HepG2 (cell line): ENCODE measurements at regions not wholly inside any gene's neighbourhood (a gene's known extent, or its start where the extent isn't known, plus 50 kb on each side); places are given as distances from the start of the nearest gene placed in this dataset.
A peak's percentile ranks its signal among the peaks of the same experiment; 100 is the strongest.

ENCODE experiments used
- ATAC-seq: fragments of 200-7000 bp; cut with Tn5 transposase; 3 replicates; pipeline ENCODE4 v1.9.1; 2020; ENCODE audit warnings: mild to moderate bottlenecking, moderate library complexity
- BruUV-seq: library from RNA; stranded (reverse); fragments of 400-500 nt; replicated peaks from 2 replicates; lab custom pipeline; 2021; lab: Mats Ljungman, UMichigan
- CTCF ChIA-PET: fragments of 300-600 bp; formaldehyde crosslinking; extraction: SDS; loops from one replicate; lab custom pipeline; 2021; ENCODE audit warnings: low total read pairs, inconsistent platforms, low intra/inter-chr PET ratio; lab: Yijun Ruan, JAX
- POLR2A ChIA-PET: fragments of 350-600 bp; sonication (Branson Sonifier 250); formaldehyde crosslinking; loops from one replicate; lab custom pipeline; 2020; ENCODE audit warnings: antibody characterized with exemption, inconsistent platforms; lab: Yijun Ruan, JAX
- DNase-seq: peaks from one replicate; pipeline ENCODE4 v3.0.0-alpha.2; 2015; ENCODE audit warnings: low spot score
- FAIRE-seq: peaks from 3 replicates; lab custom pipeline; 2011; peaks lifted over from hg19 to GRCh38; lab: Jason Lieb, UNC
- H2AFZ ChIP-seq: one replicate; pipeline ENCODE4 v1.6.1; 2011; ENCODE audit warnings: low read length, inconsistent platforms
- H3K27ac ChIP-seq: fragments of 300-600 bp; 3 replicates; pipeline ENCODE4 v1.8.0; 2011; ENCODE audit warnings: mixed run types, mild to moderate bottlenecking, mixed read lengths, low read length, inconsistent platforms; ENCODE audit not compliant: insufficient read depth; ENCODE audit errors: extremely low read length
- H3K27me3 ChIP-seq, 2 experiments: fragments of 200-600 bp in 1 of 2; 2 replicates in 1 of 2; 3 replicates in 1 of 2; pipeline versions ENCODE4 v1.6.0 to v1.8.0; 2011; ENCODE audit warnings: low read length in 2 of 2, mild to moderate bottlenecking in 2 of 2, moderate library complexity in 2 of 2, inconsistent platforms in 1 of 2; ENCODE audit not compliant: insufficient read depth in 2 of 2, control insufficient read depth in 1 of 2
- H3K36me3 ChIP-seq, 2 experiments: fragments of 200-600 bp in 1 of 2; replicated peaks in 1 of 2; 2 replicates in 1 of 2; 3 replicates in 1 of 2; pipeline versions ENCODE4 v1.5.1 to v1.8.0; 2011; ENCODE audit warnings: low read length in 2 of 2, inconsistent platforms in 1 of 2; ENCODE audit not compliant: insufficient read depth in 2 of 2, control insufficient read depth in 1 of 2
- H3K4me1 ChIP-seq: 2 replicates; pipeline ENCODE4 v1.5.1; 2012; ENCODE audit warnings: low read length, inconsistent platforms; ENCODE audit not compliant: insufficient read depth
- H3K4me2 ChIP-seq: 2 replicates; pipeline ENCODE4 v1.6.0; 2011; ENCODE audit warnings: low read depth, low read length, inconsistent platforms
- H3K4me3 ChIP-seq, 3 experiments: fragments of 200-600 bp in 1 of 3; sonication (generic), shearing (Covaris generic) in 1 of 3; replicated peaks in 1 of 3; 2 replicates each; pipeline ENCODE4 v1.5.1; 2011 to 2016; ENCODE audit warnings: low read length in 3 of 3, inconsistent platforms in 2 of 3, low read depth in 2 of 3, mild to moderate bottlenecking in 2 of 3, control low read depth in 1 of 3, mixed read lengths in 1 of 3; ENCODE audit not compliant: insufficient read depth in 1 of 3
- H3K79me2 ChIP-seq: one replicate; pipeline ENCODE4 v1.6.1; 2011; ENCODE audit warnings: low read length, inconsistent platforms; ENCODE audit not compliant: insufficient read depth
- H3K9ac ChIP-seq: 2 replicates; pipeline ENCODE4 v1.6.0; 2011; ENCODE audit warnings: mild to moderate bottlenecking, low read depth, low read length, inconsistent platforms; ENCODE audit not compliant: insufficient read depth
- H3K9me3 ChIP-seq: 2 replicates; pipeline ENCODE4 v1.5.1; 2012; ENCODE audit warnings: mild to moderate bottlenecking, low read length
- H4K20me1 ChIP-seq: 2 replicates; pipeline ENCODE4 v1.6.0; 2011; ENCODE audit warnings: inconsistent platforms, mild to moderate bottlenecking, low read length, moderate library complexity; ENCODE audit not compliant: insufficient read depth
- SRSF1 ChIP-seq: fragments of 200-400 bp; formaldehyde crosslinking; optimal IDR thresholded peaks from 2 replicates; pipeline ENCODE3; 2017; ENCODE audit warnings: mild to moderate bottlenecking, low read depth, low read length, moderate library complexity
- ZBTB38 ChIP-seq: sonication (generic); formaldehyde crosslinking; IDR thresholded peaks from 2 replicates; pipeline ENCODE4 v1.5.1; 2020; ENCODE audit warnings: mild to moderate bottlenecking, missing genetic modification reagents
- ZBTB40 ChIP-seq, 2 experiments: fragments of 450-650 bp in 1 of 2; sonication (generic) in 1 of 2; formaldehyde crosslinking in 1 of 2; IDR thresholded peaks; 2 replicates each; pipeline versions ENCODE4 v1.6.1 to v1.8.0; 2016 to 2022; ENCODE audit warnings: antibody characterized with exemption in 1 of 2, mild to moderate bottlenecking in 1 of 2, missing genetic modification reagents in 1 of 2
- ZFP36L1 ChIP-seq: sonication (generic); formaldehyde crosslinking; IDR thresholded peaks from 2 replicates; pipeline ENCODE4 v1.8.0; 2022; ENCODE audit warnings: mild to moderate bottlenecking, missing genetic modification reagents, moderate library complexity
- ZNF232 ChIP-seq: sonication (generic); formaldehyde crosslinking; IDR thresholded peaks from 2 replicates; pipeline ENCODE4 v1.4.0; 2020; ENCODE audit warnings: missing genetic modification reagents, borderline replicate concordance
- ZNF30 ChIP-seq: sonication (generic); formaldehyde crosslinking; IDR thresholded peaks from 2 replicates; pipeline ENCODE4 v1.5.0; 2020; ENCODE audit warnings: mild to moderate bottlenecking, missing genetic modification reagents
- ZNF687 ChIP-seq: sonication (generic); formaldehyde crosslinking; IDR thresholded peaks from 2 replicates; pipeline ENCODE4 v1.5.1; 2020; ENCODE audit warnings: mild to moderate bottlenecking, missing genetic modification reagents, moderate library complexity
- WGBS: methylation state at CpG from one replicate; pipeline ENCODE4 v1.1.6; 2017; ENCODE audit warnings: low lambda C conversion rate; 5-methylcytosine and 5-hydroxymethylcytosine counted together
- in situ Hi-C: cut with HindIII; loops from 2 replicates; pipeline ENCODE4 v1.10.0; 2017; ENCODE audit warnings: low pct_unique_long_range_greater_than_20kb; ENCODE audit not compliant: extremely low pct_ligation_motif_present
- intact Hi-C: fragments of 100-400 bp; cut with micrococcal nuclease; formaldehyde crosslinking; loops from one replicate; pipeline ENCODE4 v1.10.0; 2022; ENCODE audit not compliant: unreplicated experiment
- TF ChIP-seq, protein P1 (sequence below): sonication (generic); formaldehyde crosslinking; IDR thresholded peaks from 2 replicates; pipeline ENCODE4 v1.4.0; 2020; ENCODE audit warnings: missing genetic modification reagents

- H3K9me3 ChIP-seq = peaks cover 22% of the 10 kb centered on the region
- peaks cover 77% of the 10 kb centered on the region for H3K79me2 ChIP-seq
- intact Hi-C loops (loop anchor here (5.0 kb wide), 1 partner anchor 47 kb away; no protein-coding TSS in a partner anchor), in situ Hi-C loops (no loop called here)
- POLR2A ChIA-PET = interaction anchor here (0.6 to 4.2 kb wide), 16 partner anchors 8 to 424 kb away, joined by 3 to 81 read pairs (median 5); partner anchors contain the start of gene SOX9
- BruUV-seq = no TSS peak
- no peaks in the 10 kb centered on the region for H4K20me1 ChIP-seq
- CTCF ChIA-PET = no interaction called here
- H3K4me1 ChIP-seq = peaks cover 88% of the 10 kb centered on the region
- H3K27me3 ChIP-seq = no peaks in the 10 kb centered on the region
- no peak overlapping the region for H2AFZ ChIP-seq
- H3K9ac ChIP-seq = peak overlapping the region; percentile 77
- FAIRE-seq (no peak), ATAC-seq (peak; percentile 6; the same call in 2 of the 3 replicates), DNase-seq (no peak)
- H3K27ac ChIP-seq = peak overlapping the region; percentile 83
- 92% methylated on average over 11 of the region's 11 CpGs for WGBS
- H3K4me2 ChIP-seq = peak overlapping the region; percentile 59
- peak overlapping the region in 1 of 3 experiments; percentile 31; a peak in 2 of 6 replicates for H3K4me3 ChIP-seq
- peaks cover 11 to 37% of the 10 kb centered on the region in 2 experiments for H3K36me3 ChIP-seq
- TF ChIP-seq, protein P1, sequence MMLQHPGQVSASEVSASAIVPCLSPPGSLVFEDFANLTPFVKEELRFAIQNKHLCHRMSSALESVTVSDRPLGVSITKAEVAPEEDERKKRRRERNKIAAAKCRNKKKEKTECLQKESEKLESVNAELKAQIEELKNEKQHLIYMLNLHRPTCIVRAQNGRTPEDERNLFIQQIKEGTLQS (CRISPR knock-in tag) = no peak
- TF ChIP-seq ZNF687 (peak; percentile 72), ZBTB40 (IDR thresholded peaks at IDR 0.05) (no peak), ZBTB40 (CRISPR knock-in tag; IDR thresholded peaks at IDR 0.05) (peak; percentile 37; the same call in 1 of the 2 replicates), SRSF1 (peak; percentile 20), ZNF30 (0 out of 2 replicates have a peak, but pooled peaks have one; percentile 68), ZNF232 (CRISPR knock-in tag) (no peak), ZFP36L1 (no peak), ZBTB38 (0 out of 2 replicates have a peak, but pooled peaks have one; percentile 45)
Observed at GRCh38 chr17:72419866-72420774, 299.3 kb downstream of the SOX9 start.
